IMR-90 (cell line): ENCODE measurements at regions not wholly inside any gene's neighbourhood (a gene's known extent, or its start where the extent isn't known, plus 50 kb on each side); places are given as distances from the start of the nearest gene placed in this dataset.
A peak's percentile ranks its signal among the peaks of the same experiment; 100 is the strongest.

Experiments used
- ATAC-seq: fragments of 200-7000 bp; cut with Tn5 transposase; 2 replicates; pipeline ENCODE4 v1.9.1; 2020; ENCODE audit warnings: low read depth, mild to moderate bottlenecking, moderate library complexity
- BruUV-seq: library from RNA; stranded (reverse); fragments of 400-500 nt; replicated peaks from 2 replicates; lab custom pipeline; 2021; lab: Mats Ljungman, UMichigan
- CTCF ChIA-PET: fragments of 300-600 bp; formaldehyde crosslinking; extraction: SDS; loops from one replicate; lab custom pipeline; 2021; ENCODE audit warnings: antibody characterized with exemption; lab: Yijun Ruan, JAX
- POLR2A ChIA-PET: fragments of 300-600 bp; sonication (Branson Sonifier 250); formaldehyde crosslinking; loops from one replicate; lab custom pipeline; 2022; ENCODE audit warnings: antibody characterized with exemption; ENCODE audit not compliant: unreplicated experiment; lab: Charles Lee
- DNase-seq: peaks from one replicate; pipeline ENCODE4 v3.0.0; 2013
- H2AFZ ChIP-seq: replicated peaks from 2 replicates; pipeline ENCODE3; 2013; ENCODE audit warnings: low read length, mild to moderate bottlenecking; ENCODE audit not compliant: poor library complexity
- H2AK5ac ChIP-seq: 2 replicates; pipeline ENCODE4 v1.6.1; 2013; ENCODE audit warnings: low read depth, low read length, inconsistent platforms
- H2AK9ac ChIP-seq: replicated peaks from 2 replicates; pipeline ENCODE3; 2013; ENCODE audit warnings: mild to moderate bottlenecking, low read depth, low read length, moderate library complexity; ENCODE audit not compliant: poor library complexity
- H2BK120ac ChIP-seq: 2 replicates; pipeline ENCODE4 v1.6.1; 2013; ENCODE audit warnings: low read depth, low read length, inconsistent platforms
- H2BK15ac ChIP-seq: 3 replicates; pipeline ENCODE4 v1.6.1; 2013; ENCODE audit warnings: low read depth, low read length, inconsistent platforms
- H2BK20ac ChIP-seq: 2 replicates; pipeline ENCODE4 v1.6.1; 2013; ENCODE audit warnings: low read depth, mild to moderate bottlenecking, inconsistent platforms, low read length, moderate library complexity
- H2BK5ac ChIP-seq: 2 replicates; pipeline ENCODE4 v1.6.1; 2013; ENCODE audit warnings: mild to moderate bottlenecking, low read depth, low read length, inconsistent platforms; ENCODE audit not compliant: poor library complexity, severe bottlenecking
- H3K14ac ChIP-seq: replicated peaks from 2 replicates; pipeline ENCODE4 v1.6.1; 2013; ENCODE audit warnings: low read depth, low read length, inconsistent platforms
- H3K18ac ChIP-seq: 2 replicates; pipeline ENCODE4 v1.6.1; 2013; ENCODE audit warnings: low read depth, low read length, control low read depth
- H3K23ac ChIP-seq: 2 replicates; pipeline ENCODE4 v1.6.1; 2013; ENCODE audit warnings: low read depth, low read length, inconsistent platforms
- H3K27ac ChIP-seq: 2 replicates; pipeline ENCODE4 v1.5.1; 2013; ENCODE audit warnings: mild to moderate bottlenecking, control low read depth, low read length; ENCODE audit not compliant: insufficient read depth
- H3K27me3 ChIP-seq: 2 replicates; pipeline ENCODE4 v1.6.1; 2013; ENCODE audit warnings: low read length; ENCODE audit not compliant: control insufficient read depth, insufficient read depth
- H3K36me3 ChIP-seq: 2 replicates; pipeline ENCODE4 v1.6.1; 2013; ENCODE audit warnings: low read length, mixed read lengths; ENCODE audit not compliant: control insufficient read depth, insufficient read depth
- H3K4ac ChIP-seq: 2 replicates; pipeline ENCODE4 v1.6.1; 2013; ENCODE audit warnings: low read depth, low read length, inconsistent platforms
- H3K4me1 ChIP-seq: 2 replicates; pipeline ENCODE4 v1.6.1; 2013; ENCODE audit warnings: low read length, mixed read lengths; ENCODE audit not compliant: control insufficient read depth, insufficient read depth
- H3K4me2 ChIP-seq: 2 replicates; pipeline ENCODE4 v1.6.1; 2013; ENCODE audit warnings: low read depth, mild to moderate bottlenecking, control low read depth, low read length, moderate library complexity
- H3K4me3 ChIP-seq: 2 replicates; pipeline ENCODE4 v1.5.1; 2013; ENCODE audit warnings: low read depth, mild to moderate bottlenecking, control low read depth, low read length, moderate library complexity; ENCODE audit not compliant: insufficient read depth
- H3K56ac ChIP-seq: 2 replicates; pipeline ENCODE4 v1.6.1; 2013; ENCODE audit warnings: low read length, inconsistent platforms; ENCODE audit not compliant: insufficient read depth; ENCODE audit errors: extremely low read depth
- H3K79me1 ChIP-seq, 2 experiments: 2 replicates each; pipeline ENCODE4 v1.6.1; 2013; ENCODE audit warnings: low read length in 2 of 2, inconsistent platforms in 1 of 2, low read depth in 1 of 2
- H3K9ac ChIP-seq: 2 replicates; pipeline ENCODE4 v1.6.1; 2013; ENCODE audit warnings: low read depth, low read length, control low read depth
- H3K9me1 ChIP-seq: 2 replicates; pipeline ENCODE4 v1.6.1; 2013; ENCODE audit warnings: low read length, inconsistent platforms; ENCODE audit not compliant: insufficient read depth
- H3K9me3 ChIP-seq: 2 replicates; pipeline ENCODE4 v1.6.1; 2013; ENCODE audit warnings: low read length; ENCODE audit not compliant: control insufficient read depth, insufficient read depth
- H4K20me1 ChIP-seq: 2 replicates; pipeline ENCODE4 v1.6.1; 2013; ENCODE audit warnings: low read length, inconsistent platforms; ENCODE audit not compliant: insufficient read depth
- H4K5ac ChIP-seq: 2 replicates; pipeline ENCODE4 v1.6.1; 2013; ENCODE audit warnings: mild to moderate bottlenecking, low read depth, low read length, control low read depth
- H4K8ac ChIP-seq, 2 experiments: 2 replicates each; pipeline ENCODE4 v1.6.1; 2013; ENCODE audit warnings: low read depth in 2 of 2, low read length in 2 of 2, control low read depth in 1 of 2, inconsistent platforms in 1 of 2
- H4K91ac ChIP-seq: 2 replicates; pipeline ENCODE4 v1.6.1; 2013; ENCODE audit warnings: low read depth, low read length, inconsistent platforms; ENCODE audit not compliant: insufficient read depth
- BHLHE40 ChIP-seq: fragments of 150-350 bp; IDR thresholded peaks from 2 replicates; pipeline ENCODE4 v1.6.1; 2016; ENCODE audit warnings: mild to moderate bottlenecking, low read depth, low read length
- CEBPB ChIP-seq: IDR thresholded peaks from 2 replicates; pipeline ENCODE4 v1.6.1; 2012; ENCODE audit warnings: low read depth, low read length, improper control_type of control experiment
- MAZ ChIP-seq: IDR thresholded peaks from 2 replicates; pipeline ENCODE4 v1.6.1; 2012; ENCODE audit warnings: low read depth, mild to moderate bottlenecking, low read length, improper control_type of control experiment, moderate library complexity, borderline replicate concordance
- NFE2L2 ChIP-seq: fragments of 150-350 bp; IDR thresholded peaks from 2 replicates; pipeline ENCODE4 v1.6.1; 2016; ENCODE audit warnings: low read depth, mild to moderate bottlenecking, low read length
- POLR2A ChIP-seq: IDR thresholded peaks from 2 replicates; pipeline ENCODE4 v1.6.1; 2012; ENCODE audit warnings: mild to moderate bottlenecking, low read depth, low read length
- RAD21 ChIP-seq: IDR thresholded peaks from 2 replicates; pipeline ENCODE4 v1.6.1; 2012; ENCODE audit warnings: low read length, improper control_type of control experiment
- RFX5 ChIP-seq: IDR thresholded peaks from 2 replicates; pipeline ENCODE4 v1.8.0; 2012; ENCODE audit warnings: low read depth, mild to moderate bottlenecking, low read length, moderate library complexity
- SMC3 ChIP-seq: fragments of 150-350 bp; IDR thresholded peaks from 2 replicates; pipeline ENCODE4 v1.6.1; 2016; ENCODE audit warnings: low read depth, mild to moderate bottlenecking, antibody characterized with exemption, low read length, moderate library complexity
- USF2 ChIP-seq: fragments of 150-350 bp; IDR thresholded peaks from 2 replicates; pipeline ENCODE4 v1.6.1; 2017; ENCODE audit warnings: mild to moderate bottlenecking, antibody characterized with exemption, low read length, low read depth
- WGBS, 2 experiments: methylation state at CpG; one replicate each; pipeline versions ENCODE4 v1.1.5 to v1.1.7; 2013; ENCODE audit warnings: missing lambda C conversion rate in 2 of 2; ENCODE audit not compliant: insufficient read length in 1 of 2; ENCODE audit errors: extremely low coverage in 2 of 2; 5-methylcytosine and 5-hydroxymethylcytosine counted together
- dilution Hi-C: fragments of 300-500 bp; cut with HindIII; formaldehyde crosslinking; loops from one replicate; pipeline ENCODE4 v1.14.3; 2018; ENCODE audit warnings: low sequenced_read_pairs; ENCODE audit not compliant: unreplicated experiment
- in situ Hi-C: fragments of 300-500 bp; cut with MboI; formaldehyde crosslinking; loops from 3 replicates; pipeline ENCODE4 v1.14.3; 2019; ENCODE audit warnings: low sequenced_read_pairs, inconsistent platforms, mixed read lengths
- intact Hi-C: fragments of 100-400 bp; cut with micrococcal nuclease; formaldehyde crosslinking; loops from 2 replicates; pipeline ENCODE4 v1.10.0; 2022

- TF ChIP-seq MAZ (no peak), BHLHE40 (no peak)
Observed at GRCh38 chr10:43940898-43941837, 292.5 kb upstream of the ZNF32 start (continued).

GRCh38 chr10:43939939-43940820 is 291.5 kb upstream of the ZNF32 start:
- Histone ChIP-seq H3K4me1 (peaks cover 12% of the 10 kb centered on the region), H3K14ac (no peak overlapping the region), H3K56ac (no peak overlapping the region), H2BK120ac (no peak overlapping the region), H2AFZ (peak overlapping the region; percentile 65), H3K36me3 (no peaks in the 10 kb centered on the region), H3K27me3 (no peaks in the 10 kb centered on the region), H3K9me1 (0 out of 2 replicates have a peak, but pooled peaks cover 8% of the 10 kb centered on the region), H4K91ac (no peak overlapping the region), H3K4ac (no peak overlapping the region), H3K9me3 (no peaks in the 10 kb centered on the region), H4K5ac (peak overlapping the region; percentile 1; the same call in 1 of the 2 replicates), H2BK5ac (no peak overlapping the region), H3K18ac (peak overlapping the region; percentile 8; the same call in 1 of the 2 replicates), H3K9ac (no peak overlapping the region), H3K79me1 (no peaks in the 10 kb centered on the region), H2AK9ac (no peak overlapping the region), H2BK20ac (no peak overlapping the region), H3K4me3 (no peak overlapping the region), H2AK5ac (peak overlapping the region; percentile 41; the same call in 1 of the 2 replicates), H3K23ac (no peak overlapping the region), H3K4me2 (peak overlapping the region; percentile 41), H2BK15ac (no peak overlapping the region), H3K27ac (no peak overlapping the region; the same call in 1 of the 2 replicates), H4K20me1 (no peaks in the 10 kb centered on the region), H4K8ac (peak overlapping the region in 1 of 2 experiments; percentile 17; a peak in 1 of 4 replicates)
- 42% methylated on average over 6 of the region's 10 CpGs; no CpG with 5 or more reads in 1 of the 2 experiments for WGBS, 2 experiments
- peak; percentile 70 for ATAC-seq
- ChIA-PET CTCF (no interaction called here), POLR2A (no interaction called here)
- TF ChIP-seq NFE2L2 (no peak), RFX5 (no peak), USF2 (no peak), MAZ (no peak), RAD21 (no peak), SMC3 (no peak), CEBPB (peak; percentile 28; the same call in 1 of the 2 replicates), POLR2A (no peak)
- in situ Hi-C loops (no loop called here), dilution Hi-C loops (no loop called here), intact Hi-C loops (no loop called here)
- DNase-seq = peak; percentile 46
- no TSS peak for BruUV-seq
